DND-41 (cell line): ENCODE measurements at regions not wholly inside any gene's neighbourhood (a gene's known extent, or its start where the extent isn't known, plus 50 kb on each side); places are given as distances from the start of the nearest gene placed in this dataset.

Source experiments
- CTCF ChIP-seq: IDR thresholded peaks from 2 replicates; pipeline ENCODE4 v1.5.1; 2012; ENCODE audit warnings: borderline replicate concordance, low read length, moderate library complexity, mild to moderate bottlenecking; ENCODE audit not compliant: poor library complexity, severe bottlenecking; ENCODE audit errors: extremely low read depth
- EZH2 ChIP-seq: IDR thresholded peaks from 3 replicates; pipeline ENCODE4 v1.6.1; 2012; ENCODE audit warnings: borderline replicate concordance, low read depth, mild to moderate bottlenecking, moderate library complexity, low read length, inconsistent platforms; ENCODE audit not compliant: severe bottlenecking

GRCh38 chr3:8325306-8325705 lies 176.3 kb upstream of the LMCD1 start:
- TF ChIP-seq CTCF (no peak), EZH2 (no peak)
